Stimulated activated naive CD8-positive, alpha-beta T cell treated with anti-CD3 and anti-CD28 coated beads, Interleukin-15, Interleukin-2, amounts not matched to agents 100 U/mL and 50 U/mL, for 24 hours (primary cell): ENCODE measurements at regions not wholly inside any gene's neighbourhood (a gene's known extent, or its start where the extent isn't known, plus 50 kb on each side); places are given as distances from the start of the nearest gene placed in this dataset.
"Not testable (repeated sequence)": the region's sequence is repeated elsewhere in the genome, so short reads cannot be mapped to it uniquely, and the experiment has no call there.

Experiments used
- ATAC-seq: fragments of 150-1000 bp; cut with Tn5 transposase; one replicate; pipeline ENCODE4 v1.10.0; 2021
- DNase-seq: peaks from one replicate; pipeline ENCODE4 v3.0.0; 2021

GRCh38 chr5:162209005-162209605 is 141.5 kb downstream of the GABRG2 start:
- DNase-seq (no peak), ATAC-seq (no peak)

DNA sequence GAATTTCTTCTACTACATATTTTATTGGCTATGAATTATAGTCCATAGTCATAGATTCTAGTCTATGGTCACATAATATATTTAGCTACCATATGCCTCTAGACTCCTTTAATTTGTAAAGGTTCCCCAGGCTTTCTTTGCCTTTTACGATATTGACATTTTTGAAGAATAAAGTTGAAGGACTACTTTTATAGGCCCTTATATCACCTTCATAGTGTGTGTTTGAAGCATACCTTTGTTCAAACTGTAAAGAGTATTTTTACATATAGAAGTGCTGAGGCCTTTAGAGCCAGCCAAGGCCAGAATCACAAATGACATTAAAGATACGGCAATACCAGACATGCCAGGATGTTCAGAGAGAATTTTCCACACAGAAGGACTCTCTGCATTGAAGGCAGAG is 147.0 kb downstream of the GABRG2 start:
- DNase-seq (no peak), ATAC-seq (no peak)

- no peak for DNase-seq
Measured at GRCh38 chr5:162217037-162217436, 149.5 kb downstream of the GABRG2 start.

DNA sequence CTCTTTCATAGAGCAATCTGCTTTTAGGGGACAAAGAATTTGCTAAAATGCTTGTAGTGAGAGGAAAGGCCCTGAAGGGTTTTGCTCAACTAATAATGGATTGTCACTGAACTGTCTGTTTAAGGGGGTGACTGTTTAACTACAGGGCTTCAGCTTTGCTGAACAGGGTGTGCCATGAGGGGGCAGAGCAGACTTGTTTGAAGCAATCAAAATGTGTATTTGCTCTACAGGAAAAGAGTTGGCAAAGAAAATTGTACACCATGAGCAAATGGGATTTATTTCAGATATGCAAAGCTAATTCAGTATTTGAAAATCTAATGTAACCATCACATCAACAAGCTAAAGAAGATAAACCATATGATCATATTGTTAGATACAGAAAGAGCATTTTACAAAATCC is 154.3 kb downstream of the GABRG2 start:
- ATAC-seq, result no peak

More at GRCh38 chr5:162217037-162217436, 149.5 kb downstream of the GABRG2 start:
- no peak for ATAC-seq

GRCh38 chr5:162227075-162227474 is 159.5 kb downstream of the GABRG2 start:
- ATAC-seq (no peak), DNase-seq (no peak)

More for the DNA sequence above, 154.3 kb downstream of the GABRG2 start:
- no peak for DNase-seq

DNA sequence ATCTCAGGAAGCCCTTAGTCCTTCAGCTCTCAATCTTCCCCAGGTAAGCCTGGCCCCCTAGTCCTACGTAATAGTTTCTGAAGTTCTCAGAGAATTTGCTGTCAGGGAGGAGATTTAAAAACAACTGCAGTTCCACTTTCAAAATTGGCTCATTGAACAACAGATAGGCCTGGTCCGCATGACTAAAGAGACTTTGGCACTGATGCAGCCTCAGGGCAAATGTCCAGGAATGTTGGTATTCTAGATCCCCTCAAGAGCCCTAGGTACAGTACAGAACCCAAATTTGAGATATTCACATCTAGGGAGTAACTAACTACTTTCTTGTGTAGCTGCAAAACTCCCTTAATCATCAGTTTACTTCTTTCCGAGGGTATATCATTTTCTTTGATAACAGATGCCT is 162.8 kb downstream of the GABRG2 start:
- no peak for ATAC-seq
- no peak for DNase-seq

DNA sequence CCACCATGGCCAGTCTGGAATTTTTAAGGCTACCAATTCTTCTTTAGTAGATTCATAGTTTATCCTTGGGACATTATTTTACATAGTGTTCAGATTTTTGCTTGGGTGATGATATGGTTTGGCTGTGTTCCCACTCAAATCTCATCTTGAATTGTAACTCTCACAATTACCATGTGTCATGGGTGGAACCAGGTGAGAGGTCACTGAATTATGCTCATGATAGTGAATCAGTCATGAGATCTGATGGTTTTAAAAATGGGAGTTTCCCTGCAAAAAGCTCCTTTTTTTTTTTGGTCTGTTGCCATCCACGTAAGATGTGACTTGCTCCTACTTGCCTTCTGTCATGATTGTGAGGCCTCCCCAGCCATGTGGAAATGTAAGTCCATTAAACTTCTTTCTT is 163.9 kb downstream of the GABRG2 start:
- DNase-seq, result no peak
- no peak for ATAC-seq

- no peak for DNase-seq
- no peak for ATAC-seq
Measured at GRCh38 chr5:162240734-162241133, 173.2 kb downstream of the GABRG2 start.

DNA sequence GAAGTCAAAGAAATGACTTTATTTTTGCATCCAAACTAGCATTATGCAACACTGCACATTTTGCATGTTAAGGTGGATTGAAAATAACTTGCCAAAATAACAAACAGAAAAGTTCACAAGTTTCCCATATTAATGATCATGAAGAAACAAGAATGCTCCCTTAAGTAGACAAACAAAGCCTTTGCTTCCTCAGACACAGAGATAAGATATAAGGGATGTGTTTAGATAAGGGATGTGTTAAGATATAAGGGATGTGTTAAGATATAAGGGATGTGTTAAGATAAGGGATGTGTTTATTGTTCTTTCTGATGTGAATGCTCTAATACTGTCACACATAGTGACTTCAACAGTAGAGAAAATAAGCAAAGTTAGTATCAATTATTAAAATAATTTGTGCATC is 174.8 kb downstream of the GABRG2 start:
- ATAC-seq, result no peak

GRCh38 chr5:162243651-162244050 is 176.1 kb downstream of the GABRG2 start:
- ATAC-seq, result no peak
- DNase-seq, result no peak

More for the DNA sequence above, 174.8 kb downstream of the GABRG2 start:
- DNase-seq, result no peak

GRCh38 chr5:162248107-162248713 is 180.6 kb downstream of the GABRG2 start:
- ATAC-seq (no peak), DNase-seq (no peak)

- ATAC-seq (no peak), DNase-seq (no peak)
Measured at GRCh38 chr5:162256711-162257110, 189.1 kb downstream of the GABRG2 start.

DNA sequence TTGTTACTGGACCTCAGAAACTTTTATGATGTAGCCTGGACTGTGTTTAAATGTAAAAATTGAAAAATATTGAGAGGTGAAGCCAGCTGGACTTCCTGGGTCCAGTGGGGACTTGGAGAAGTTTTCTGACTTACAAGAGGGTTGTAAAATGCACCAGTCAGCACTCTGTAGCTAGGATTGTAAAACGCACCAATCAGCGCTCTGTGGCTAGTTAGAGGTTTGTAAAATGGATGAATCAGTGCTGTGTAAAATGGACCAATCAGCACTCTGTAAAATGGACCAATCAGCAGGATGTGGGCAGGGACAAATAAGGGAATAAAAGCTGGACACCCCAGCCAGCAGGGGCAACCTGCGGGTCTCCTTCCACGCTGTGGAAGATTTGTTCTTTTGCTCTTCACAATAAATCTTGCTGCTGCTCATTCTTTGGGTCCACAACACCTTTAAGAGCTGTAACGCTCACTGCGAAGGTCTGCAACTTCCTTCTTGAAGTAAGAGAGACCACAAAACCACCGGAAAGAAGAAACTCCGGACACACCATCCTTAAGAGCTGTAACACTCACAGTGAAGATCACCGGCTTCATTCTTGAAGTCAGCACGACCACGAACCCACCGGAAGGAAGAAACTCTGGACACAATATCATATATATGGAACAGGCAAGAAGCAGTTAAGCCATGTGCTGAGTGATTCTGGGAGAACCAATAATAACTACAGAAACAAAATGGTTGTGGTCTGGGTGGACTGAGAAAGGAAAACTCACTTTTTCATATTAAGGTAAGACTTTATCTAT is 201.3 kb downstream of the GABRG2 start:
- ATAC-seq, result no peak

GRCh38 chr5:162272417-162272816 is 204.8 kb downstream of the GABRG2 start:
- no peak for DNase-seq
- no peak for ATAC-seq

More for the DNA sequence above, 201.3 kb downstream of the GABRG2 start:
- DNase-seq, result no peak

DNA sequence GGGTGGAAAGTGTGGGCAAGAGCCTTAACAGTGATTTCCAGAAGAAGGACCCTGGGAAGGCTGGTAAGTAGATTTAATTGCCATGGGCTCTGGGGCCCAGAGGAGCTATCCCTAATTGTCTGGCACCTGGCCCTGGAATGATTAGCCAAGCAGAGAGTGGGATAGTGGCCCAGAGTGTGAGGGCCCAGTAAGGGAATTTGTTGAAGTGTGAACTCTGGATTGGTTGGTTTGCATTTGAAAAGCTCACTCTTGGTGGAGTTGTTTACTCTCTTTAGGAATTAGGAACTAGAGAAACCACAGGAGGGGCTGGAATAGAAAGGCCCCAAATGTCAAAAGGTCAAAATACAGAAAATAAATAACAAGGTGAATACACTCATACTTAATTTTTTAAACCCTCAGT is 207.1 kb downstream of the GABRG2 start:
- ATAC-seq, result no peak
- DNase-seq, result no peak

- DNase-seq, ATAC-seq: not testable (repeated sequence)
Measured at GRCh38 chr5:162275387-162275786, 207.8 kb downstream of the GABRG2 start.

DNA sequence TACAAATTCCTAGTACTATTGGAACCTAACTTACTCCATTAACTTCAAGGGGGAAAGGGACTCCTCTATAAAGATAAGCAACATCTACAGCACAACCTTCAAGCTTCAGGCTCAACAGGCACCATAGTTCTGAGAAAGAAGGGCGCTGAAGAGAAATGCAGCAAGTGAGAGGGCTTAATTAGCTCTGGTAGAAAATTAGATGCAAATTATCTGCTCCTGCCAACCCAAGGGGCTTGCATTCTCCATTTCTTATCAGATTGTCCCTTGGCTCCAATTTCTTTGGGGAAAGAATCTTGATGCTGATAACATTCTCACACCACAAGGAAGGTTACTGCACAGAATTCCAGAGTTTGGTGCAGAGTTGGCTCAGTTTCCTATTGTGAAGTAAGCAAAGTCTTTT is 214.6 kb downstream of the GABRG2 start:
- ATAC-seq, result no peak
- no peak for DNase-seq

GRCh38 chr5:162283609-162284008 is 216.0 kb downstream of the GABRG2 start:
- ATAC-seq (no peak), DNase-seq (no peak)

- ATAC-seq, result no peak
- no peak for DNase-seq
Measured at GRCh38 chr5:162288647-162289296, 221.2 kb downstream of the GABRG2 start.

DNA sequence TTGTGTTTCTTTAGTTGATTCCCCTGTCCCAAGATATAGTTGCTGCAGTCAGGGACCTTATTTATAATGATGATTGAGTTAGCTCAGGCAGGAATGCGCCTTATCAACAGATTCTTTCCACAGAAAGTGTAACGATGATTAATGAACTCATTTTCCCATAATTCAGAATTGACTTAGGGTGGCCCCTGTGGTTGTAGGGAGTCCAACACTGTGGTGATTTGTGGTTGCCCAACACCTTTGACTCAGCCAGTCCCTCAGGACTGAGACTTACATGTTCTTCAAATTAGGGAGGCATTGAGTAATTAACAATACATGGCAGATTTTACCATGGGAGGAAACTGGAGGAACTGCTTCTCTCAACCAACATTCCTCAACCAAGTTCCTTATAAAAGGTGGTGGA is 221.9 kb downstream of the GABRG2 start:
- ATAC-seq (no peak), DNase-seq (no peak)

DNA sequence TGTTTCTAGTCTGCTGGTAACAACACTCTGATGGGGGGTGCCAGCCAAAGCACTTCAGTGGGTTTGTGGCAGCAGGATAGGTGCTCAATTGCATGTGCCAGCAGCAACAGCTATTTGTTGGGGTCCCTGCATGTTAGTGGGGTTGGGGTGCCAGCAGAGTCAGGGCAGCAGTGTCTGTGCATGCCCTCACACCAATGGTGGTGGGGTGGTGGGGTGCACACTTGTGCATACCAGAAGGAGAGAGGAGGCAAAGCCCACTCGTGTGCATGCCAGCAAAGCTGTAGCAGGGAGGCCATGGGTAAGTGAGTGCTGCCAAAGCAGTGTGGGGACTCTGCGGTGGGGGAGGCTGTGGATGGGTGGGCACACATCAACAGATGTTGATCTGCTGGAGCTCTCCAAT is 232.2 kb downstream of the GABRG2 start:
- DNase-seq (no peak), ATAC-seq (no peak)

- DNase-seq (no peak), ATAC-seq (no peak)
Measured at GRCh38 chr5:162301356-162301755, 233.8 kb downstream of the GABRG2 start.

GRCh38 chr5:162323466-162323865 is 255.9 kb downstream of the GABRG2 start:
- DNase-seq, result no peak
- no peak for ATAC-seq
